ENCODE measurements at regions not wholly inside any gene's neighbourhood (a gene's known extent, or its start where the extent isn't known, plus 50 kb on each side); places are given as distances from the start of the nearest gene placed in this dataset.

DNA sequence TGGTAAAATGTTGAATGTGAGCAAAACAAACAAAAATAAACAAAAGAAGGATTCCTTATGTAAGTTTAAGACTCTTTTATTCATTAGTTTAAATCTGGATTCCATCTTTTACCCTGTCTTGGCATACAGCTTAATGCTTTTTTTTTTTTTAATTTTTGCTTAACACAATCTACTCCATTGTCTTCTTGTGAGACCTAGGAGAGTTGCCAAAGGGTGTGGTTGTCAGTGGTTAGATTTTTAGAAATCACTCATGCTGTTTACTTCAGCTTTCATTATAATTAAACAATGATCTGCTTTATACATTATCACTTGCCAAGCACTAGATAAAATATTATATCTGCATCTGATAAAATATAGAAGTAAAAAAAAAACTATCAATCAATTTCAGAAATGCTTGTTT is 77.7 kb upstream of the KITLG start:
- no peak for DNase-seq (ENCODE audit: low read depth)
- no peak overlapping the region for H3K4me3 ChIP-seq (ENCODE audit: low read depth, low read length)
- TF ChIP-seq, protein P1, sequence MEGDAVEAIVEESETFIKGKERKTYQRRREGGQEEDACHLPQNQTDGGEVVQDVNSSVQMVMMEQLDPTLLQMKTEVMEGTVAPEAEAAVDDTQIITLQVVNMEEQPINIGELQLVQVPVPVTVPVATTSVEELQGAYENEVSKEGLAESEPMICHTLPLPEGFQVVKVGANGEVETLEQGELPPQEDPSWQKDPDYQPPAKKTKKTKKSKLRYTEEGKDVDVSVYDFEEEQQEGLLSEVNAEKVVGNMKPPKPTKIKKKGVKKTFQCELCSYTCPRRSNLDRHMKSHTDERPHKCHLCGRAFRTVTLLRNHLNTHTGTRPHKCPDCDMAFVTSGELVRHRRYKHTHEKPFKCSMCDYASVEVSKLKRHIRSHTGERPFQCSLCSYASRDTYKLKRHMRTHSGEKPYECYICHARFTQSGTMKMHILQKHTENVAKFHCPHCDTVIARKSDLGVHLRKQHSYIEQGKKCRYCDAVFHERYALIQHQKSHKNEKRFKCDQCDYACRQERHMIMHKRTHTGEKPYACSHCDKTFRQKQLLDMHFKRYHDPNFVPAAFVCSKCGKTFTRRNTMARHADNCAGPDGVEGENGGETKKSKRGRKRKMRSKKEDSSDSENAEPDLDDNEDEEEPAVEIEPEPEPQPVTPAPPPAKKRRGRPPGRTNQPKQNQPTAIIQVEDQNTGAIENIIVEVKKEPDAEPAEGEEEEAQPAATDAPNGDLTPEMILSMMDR (conservative IDR thresholded peaks at IDR 0.05; ENCODE audit: low read depth, low read length) = no peak

GRCh38 chr12:88650715-88651114 is 70.4 kb upstream of the KITLG start:
- TF ChIP-seq, protein P1 (conservative IDR thresholded peaks at IDR 0.05; ENCODE audit: low read depth, low read length) = no peak
- no peak overlapping the region for H3K4me3 ChIP-seq (ENCODE audit: low read depth, low read length)
- DNase-seq (ENCODE audit: low read depth) = peak; percentile 57

DNA sequence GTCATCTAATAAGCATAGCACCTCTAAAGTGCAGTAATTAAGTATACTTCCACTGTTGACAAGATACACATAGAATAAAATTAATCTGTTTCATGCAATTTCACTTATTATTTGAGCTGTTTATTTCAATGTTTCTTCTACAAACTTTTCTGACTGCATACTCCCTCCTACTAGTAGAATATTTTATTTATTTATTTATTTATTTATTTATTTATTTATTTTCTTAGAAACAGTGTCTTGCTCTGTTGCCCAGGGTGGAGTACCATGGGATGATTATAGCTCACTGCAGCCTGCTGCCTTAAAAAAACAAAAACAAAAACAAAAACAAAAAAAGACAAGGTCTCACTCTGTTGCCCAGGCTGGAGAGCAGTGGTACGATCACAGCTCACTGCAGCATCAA is 68.4 kb upstream of the KITLG start:
- TF ChIP-seq, protein P1 (conservative IDR thresholded peaks at IDR 0.05; ENCODE audit: low read depth, low read length) = no peak
- no peak for DNase-seq (ENCODE audit: low read depth)
- H3K4me3 ChIP-seq (ENCODE audit: low read depth, low read length) = no peak overlapping the region

GRCh38 chr12:88646824-88647223 is 66.6 kb upstream of the KITLG start:
- no peak overlapping the region for H3K4me3 ChIP-seq (ENCODE audit: low read depth, low read length)
- DNase-seq (ENCODE audit: low read depth) = no peak
- TF ChIP-seq, protein P1 (conservative IDR thresholded peaks at IDR 0.05; ENCODE audit: low read depth, low read length) = no peak

DNA sequence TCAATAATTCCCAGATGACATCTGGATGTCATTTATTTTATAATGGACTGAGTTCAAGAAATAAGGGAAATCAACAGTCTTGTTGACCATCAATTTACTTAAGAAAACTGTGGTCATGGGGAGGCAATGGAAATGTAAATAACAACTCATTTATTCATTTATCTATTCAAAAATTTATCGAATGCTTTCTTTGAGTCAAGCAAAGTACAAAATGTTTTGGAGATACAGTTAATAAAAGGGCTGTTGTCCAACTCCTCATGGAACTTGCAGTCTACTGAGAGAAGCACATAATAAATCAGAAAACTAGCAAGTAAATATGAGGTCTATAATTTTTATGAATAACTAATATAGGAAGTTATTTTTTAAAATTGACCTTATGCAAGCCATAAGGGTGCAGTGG is 65.5 kb upstream of the KITLG start:
- DNase-seq (ENCODE audit: low read depth) = no peak
- TF ChIP-seq, protein P1 (conservative IDR thresholded peaks at IDR 0.05; ENCODE audit: low read depth, low read length) = no peak
- H3K4me3 ChIP-seq (ENCODE audit: low read depth, low read length) = no peak overlapping the region

DNA sequence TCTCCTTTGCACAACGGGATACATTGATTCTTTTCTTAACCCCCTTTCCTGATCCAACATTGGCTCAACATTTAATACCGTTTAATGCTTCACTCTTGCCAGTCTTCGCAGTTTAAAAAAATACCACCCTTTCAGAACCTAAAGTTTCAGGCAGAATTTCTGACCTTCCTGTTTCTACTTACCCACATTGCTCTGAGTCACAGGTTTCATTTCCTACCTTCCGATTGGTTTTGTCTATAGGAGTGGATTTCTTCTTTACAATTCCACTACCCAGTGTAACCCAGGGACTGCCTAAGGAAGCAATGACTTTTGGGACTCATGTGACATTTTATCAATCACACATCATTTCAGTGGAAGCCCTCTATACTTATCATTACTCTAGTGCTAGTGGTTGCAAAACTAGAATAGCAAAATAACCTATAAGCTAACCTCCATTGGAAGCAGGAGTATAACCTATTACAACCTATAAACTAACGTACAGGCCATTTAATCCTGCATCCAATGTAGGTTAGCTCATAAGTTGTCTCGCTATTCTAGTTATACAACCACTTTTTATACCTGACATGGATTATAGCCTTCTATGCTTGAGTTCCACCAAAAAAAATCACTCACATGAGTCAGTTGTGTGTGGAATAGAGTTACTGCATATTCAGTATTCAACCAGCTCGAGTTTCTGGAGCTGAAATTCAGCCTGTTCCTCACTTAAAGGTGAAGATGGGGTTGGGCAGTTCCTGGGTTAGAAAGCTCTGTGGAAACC is 64.9 kb upstream of the KITLG start:
- DNase-seq (ENCODE audit: low read depth) = no peak
- TF ChIP-seq, protein P1 (conservative IDR thresholded peaks at IDR 0.05; ENCODE audit: low read depth, low read length) = no peak

GRCh38 chr12:88643685-88644084 is 63.4 kb upstream of the KITLG start:
- H3K4me3 ChIP-seq (ENCODE audit: low read depth, low read length) = no peak overlapping the region
- no peak for DNase-seq (ENCODE audit: low read depth)
- TF ChIP-seq, protein P1 (conservative IDR thresholded peaks at IDR 0.05; ENCODE audit: low read depth, low read length) = no peak

More for the DNA sequence above, 64.9 kb upstream of the KITLG start:
- H3K4me3 ChIP-seq (ENCODE audit: low read depth, low read length) = no peak overlapping the region
